ENCODE measurements at regions not wholly inside any gene's neighbourhood (a gene's known extent, or its start where the extent isn't known, plus 50 kb on each side); places are given as distances from the start of the nearest gene placed in this dataset.

DNA sequence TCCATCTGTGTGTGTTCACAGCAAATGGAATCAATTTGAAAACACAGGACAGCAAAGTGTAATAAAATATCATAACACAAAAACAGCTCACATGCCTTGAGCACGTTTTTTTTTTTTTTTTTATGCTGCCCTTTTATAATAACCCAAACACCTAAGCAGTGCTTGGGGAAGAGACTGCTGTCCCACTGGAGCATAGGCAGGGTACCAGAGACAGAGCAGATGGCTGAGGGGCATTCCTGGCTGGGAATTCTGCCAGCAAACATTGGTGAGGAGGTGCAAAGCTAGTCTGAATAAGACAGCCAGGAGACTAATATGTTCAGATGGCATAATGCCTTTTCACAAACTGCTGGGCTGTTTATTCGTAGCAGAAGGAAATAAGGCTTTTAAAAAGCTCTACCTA lies 58.1 kb upstream of the SV2C start:
- TF ChIP-seq, protein P1, sequence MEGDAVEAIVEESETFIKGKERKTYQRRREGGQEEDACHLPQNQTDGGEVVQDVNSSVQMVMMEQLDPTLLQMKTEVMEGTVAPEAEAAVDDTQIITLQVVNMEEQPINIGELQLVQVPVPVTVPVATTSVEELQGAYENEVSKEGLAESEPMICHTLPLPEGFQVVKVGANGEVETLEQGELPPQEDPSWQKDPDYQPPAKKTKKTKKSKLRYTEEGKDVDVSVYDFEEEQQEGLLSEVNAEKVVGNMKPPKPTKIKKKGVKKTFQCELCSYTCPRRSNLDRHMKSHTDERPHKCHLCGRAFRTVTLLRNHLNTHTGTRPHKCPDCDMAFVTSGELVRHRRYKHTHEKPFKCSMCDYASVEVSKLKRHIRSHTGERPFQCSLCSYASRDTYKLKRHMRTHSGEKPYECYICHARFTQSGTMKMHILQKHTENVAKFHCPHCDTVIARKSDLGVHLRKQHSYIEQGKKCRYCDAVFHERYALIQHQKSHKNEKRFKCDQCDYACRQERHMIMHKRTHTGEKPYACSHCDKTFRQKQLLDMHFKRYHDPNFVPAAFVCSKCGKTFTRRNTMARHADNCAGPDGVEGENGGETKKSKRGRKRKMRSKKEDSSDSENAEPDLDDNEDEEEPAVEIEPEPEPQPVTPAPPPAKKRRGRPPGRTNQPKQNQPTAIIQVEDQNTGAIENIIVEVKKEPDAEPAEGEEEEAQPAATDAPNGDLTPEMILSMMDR (IDR thresholded peaks at IDR 0.05): no peak
- TF ChIP-seq POLR2A (IDR thresholded peaks at IDR 0.05): no peak

All from body of pancreas (tissue), 4 donors.